ENCODE measurements at regions not wholly inside any gene's neighbourhood (a gene's known extent, or its start where the extent isn't known, plus 50 kb on each side); places are given as distances from the start of the nearest gene placed in this dataset.

- DNase-seq = no peak
Measured at GRCh38 chr10:121185816-121186455, 334.8 kb downstream of the WDR11 start.

- no peak for DNase-seq
Measured at GRCh38 chr10:121187391-121187790, 336.2 kb downstream of the WDR11 start.

- DNase-seq = no peak
Measured at GRCh38 chr10:121188005-121188404, 336.8 kb downstream of the WDR11 start.

- DNase-seq = no peak
Measured at GRCh38 chr10:121189066-121189465, 337.9 kb downstream of the WDR11 start.

GRCh38 chr10:121194696-121195523 is 343.7 kb downstream of the WDR11 start:
- DNase-seq = no peak

- no peak for DNase-seq
Measured at GRCh38 chr10:121195524-121195910, 344.4 kb downstream of the WDR11 start.

GRCh38 chr10:121199081-121199480 is 347.9 kb downstream of the WDR11 start:
- no peak for DNase-seq

- no peak for DNase-seq
Measured at GRCh38 chr10:121205625-121206024, 354.5 kb downstream of the WDR11 start.

- DNase-seq = no peak
Measured at GRCh38 chr10:121211446-121211845, 360.3 kb downstream of the WDR11 start.

GRCh38 chr10:121213437-121213836 is 362.3 kb downstream of the WDR11 start:
- no peak for DNase-seq

- no peak for DNase-seq
Measured at GRCh38 chr10:121216295-121216694, 365.1 kb downstream of the WDR11 start.

- DNase-seq = no peak
Measured at GRCh38 chr10:121216721-121217181, 365.6 kb downstream of the WDR11 start.

GRCh38 chr10:121217331-121217730 is 366.2 kb downstream of the WDR11 start:
- no peak for DNase-seq

- DNase-seq = no peak
Measured at GRCh38 chr10:121221072-121221471, 369.9 kb downstream of the WDR11 start.

- no peak for DNase-seq
Measured at GRCh38 chr10:121221991-121222390, 370.8 kb downstream of the WDR11 start.

- DNase-seq = no peak
Measured at GRCh38 chr10:121222842-121223241, 371.7 kb downstream of the WDR11 start.

- no peak for DNase-seq
Measured at GRCh38 chr10:121231079-121231478, 367.2 kb downstream of the FGFR2 start.

GRCh38 chr10:121232494-121232893 is 365.8 kb downstream of the FGFR2 start:
- no peak for DNase-seq

- no peak for DNase-seq
Measured at GRCh38 chr10:121235692-121236091, 362.6 kb downstream of the FGFR2 start.

- DNase-seq = no peak
Measured at GRCh38 chr10:121236621-121237020, 361.6 kb downstream of the FGFR2 start.

- no peak for DNase-seq
Measured at GRCh38 chr10:121237718-121238117, 360.5 kb downstream of the FGFR2 start.

GRCh38 chr10:121240011-121240410 is 358.2 kb downstream of the FGFR2 start:
- no peak for DNase-seq

GRCh38 chr10:121240556-121240955 is 357.7 kb downstream of the FGFR2 start:
- DNase-seq = no peak

- no peak for DNase-seq
Measured at GRCh38 chr10:121241337-121241736, 356.9 kb downstream of the FGFR2 start.
